ENCODE measurements at regions not wholly inside any gene's neighbourhood (a gene's known extent, or its start where the extent isn't known, plus 50 kb on each side); places are given as distances from the start of the nearest gene placed in this dataset.
"Not testable (repeated sequence)": the region's sequence is repeated elsewhere in the genome, so short reads cannot be mapped to it uniquely, and the experiment has no call there.

DNA sequence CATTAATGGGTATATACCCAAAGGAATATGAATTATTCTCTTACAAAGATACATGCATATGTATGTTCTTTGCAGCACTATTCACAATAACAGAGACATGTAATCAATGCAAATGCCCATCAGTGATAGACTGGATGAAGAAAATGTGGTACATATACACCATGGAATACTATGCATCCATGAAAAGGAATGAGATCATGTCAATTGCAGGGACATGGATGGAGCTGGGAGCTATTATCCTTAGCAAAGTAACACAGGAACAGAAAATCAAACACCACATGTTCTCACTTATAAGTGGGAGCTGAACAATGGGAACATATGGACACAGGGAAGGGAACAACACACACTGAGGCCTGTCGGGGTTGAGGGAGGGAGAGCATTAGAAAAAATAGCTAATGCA lies 141.1 kb upstream of the HS3ST4 start:
- DNase-seq: no peak
- no peak for TF ChIP-seq CTCF (IDR thresholded peaks at IDR 0.05)
- H3K4me1 Mint-ChIP-seq (ENCODE audit: low read depth): peaks cover 8% of the 10 kb centered on the region
- no peak overlapping the region for H3K4me3 Mint-ChIP-seq
- H3K27ac Mint-ChIP-seq: no peak overlapping the region
- no peaks in the 10 kb centered on the region for H3K36me3 Mint-ChIP-seq (ENCODE audit: low read depth)
- no peaks in the 10 kb centered on the region for H3K27me3 Mint-ChIP-seq (ENCODE audit: insufficient read depth)
- H3K9me3 Mint-ChIP-seq: peaks cover 4% of the 10 kb centered on the region

DNA sequence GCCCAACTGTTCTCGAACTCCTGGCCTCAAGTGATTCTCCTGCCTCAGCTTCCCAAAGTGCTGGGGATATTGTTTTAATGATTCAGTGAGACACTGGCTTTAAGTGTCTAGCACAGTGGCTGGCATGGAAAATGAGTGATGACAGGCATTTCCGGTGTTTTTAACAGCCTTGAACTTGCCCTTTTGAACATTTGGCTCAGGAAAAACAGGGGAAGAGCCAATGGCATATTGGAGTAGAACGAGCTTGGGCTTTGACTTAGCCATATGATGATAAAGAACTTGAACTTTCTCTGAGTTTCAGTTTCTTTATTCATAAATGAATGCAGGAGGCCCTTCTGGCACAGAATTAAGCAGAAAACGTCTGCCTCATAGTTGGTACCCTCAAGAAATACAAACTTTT lies 145.0 kb upstream of the HS3ST4 start:
- Mint-ChIP-seq H3K9me3 (peaks cover 14% of the 10 kb centered on the region), H3K4me3 (no peak overlapping the region), H3K36me3 (ENCODE audit: low read depth) (no peaks in the 10 kb centered on the region), H3K27ac (no peak overlapping the region), H3K27me3 (ENCODE audit: insufficient read depth) (peaks cover 2% of the 10 kb centered on the region; the same call in 1 of the 2 replicates), H3K4me1 (ENCODE audit: low read depth) (no peaks in the 10 kb centered on the region)
- TF ChIP-seq CTCF (IDR thresholded peaks at IDR 0.05): no peak
- no peak for DNase-seq

GRCh38 chr16:25544294-25544693 lies 147.5 kb upstream of the HS3ST4 start:
- TF ChIP-seq CTCF (IDR thresholded peaks at IDR 0.05): no peak
- no peak for DNase-seq
- no peaks in the 10 kb centered on the region for H3K36me3 Mint-ChIP-seq (ENCODE audit: low read depth)
- peaks cover 2% of the 10 kb centered on the region for H3K27me3 Mint-ChIP-seq (ENCODE audit: insufficient read depth)
- H3K4me3 Mint-ChIP-seq: no peak overlapping the region
- H3K4me1 Mint-ChIP-seq (ENCODE audit: low read depth): no peaks in the 10 kb centered on the region
- H3K27ac Mint-ChIP-seq: no peak overlapping the region
- H3K9me3 Mint-ChIP-seq: peaks cover 10% of the 10 kb centered on the region

DNA sequence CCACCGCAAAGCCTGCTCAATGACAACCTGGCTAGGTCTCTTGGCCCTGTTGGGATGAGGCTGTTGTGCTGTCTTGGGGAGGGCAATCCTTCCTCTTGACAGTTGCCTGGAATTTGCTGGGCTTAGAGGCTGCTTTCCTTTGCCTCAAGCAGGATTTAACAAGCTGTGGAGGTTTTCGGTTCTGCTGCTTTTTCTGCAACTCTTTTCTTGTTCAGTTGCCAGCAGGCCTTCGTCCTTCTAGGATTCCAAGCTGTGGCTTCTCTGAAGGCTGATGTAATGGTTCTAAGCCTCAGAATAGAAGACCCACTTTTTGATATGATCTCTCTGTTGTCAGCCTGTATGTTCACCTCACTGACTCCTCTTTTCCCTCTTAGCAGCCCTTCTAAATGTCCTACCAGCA lies 149.5 kb upstream of the HS3ST4 start:
- Mint-ChIP-seq H3K27ac (no peak overlapping the region), H3K36me3 (ENCODE audit: low read depth) (no peaks in the 10 kb centered on the region), H3K27me3 (ENCODE audit: insufficient read depth) (peaks cover 2% of the 10 kb centered on the region), H3K9me3 (peaks cover 10% of the 10 kb centered on the region), H3K4me1 (ENCODE audit: low read depth) (no peaks in the 10 kb centered on the region), H3K4me3 (no peak overlapping the region)
- TF ChIP-seq CTCF (IDR thresholded peaks at IDR 0.05): no peak
- DNase-seq: no peak

- H3K4me3 Mint-ChIP-seq; H3K36me3 Mint-ChIP-seq (ENCODE audit: low read depth); H3K27ac Mint-ChIP-seq; DNase-seq; H3K4me1 Mint-ChIP-seq (ENCODE audit: low read depth); H3K27me3 Mint-ChIP-seq (ENCODE audit: insufficient read depth): not testable (repeated sequence)
- peaks cover 20% of the 10 kb centered on the region for H3K9me3 Mint-ChIP-seq
Observed at GRCh38 chr16:25539767-25540166, 152.0 kb upstream of the HS3ST4 start.

GRCh38 chr16:25523183-25523582 lies 168.6 kb upstream of the HS3ST4 start:
- peaks cover 9% of the 10 kb centered on the region for H3K9me3 Mint-ChIP-seq
- no peak overlapping the region for H3K4me3 Mint-ChIP-seq
- H3K36me3 Mint-ChIP-seq (ENCODE audit: low read depth): no peaks in the 10 kb centered on the region
- H3K27me3 Mint-ChIP-seq (ENCODE audit: insufficient read depth): no peaks in the 10 kb centered on the region
- no peaks in the 10 kb centered on the region for H3K4me1 Mint-ChIP-seq (ENCODE audit: low read depth)
- TF ChIP-seq CTCF (IDR thresholded peaks at IDR 0.05): no peak
- no peak for DNase-seq
- H3K27ac Mint-ChIP-seq: no peak overlapping the region

Measured in HFFc6 (cell line).